CD1c-positive myeloid dendritic cell (primary cell): ENCODE measurements at regions not wholly inside any gene's neighbourhood (a gene's known extent, or its start where the extent isn't known, plus 50 kb on each side); places are given as distances from the start of the nearest gene placed in this dataset.
"Not testable (repeated sequence)": the region's sequence is repeated elsewhere in the genome, so short reads cannot be mapped to it uniquely, and the experiment has no call there.

Source experiments
- DNase-seq: peaks from one replicate; pipeline ENCODE4 v3.0.0-alpha.2; 2016; ENCODE audit errors: extremely low spot score

DNA sequence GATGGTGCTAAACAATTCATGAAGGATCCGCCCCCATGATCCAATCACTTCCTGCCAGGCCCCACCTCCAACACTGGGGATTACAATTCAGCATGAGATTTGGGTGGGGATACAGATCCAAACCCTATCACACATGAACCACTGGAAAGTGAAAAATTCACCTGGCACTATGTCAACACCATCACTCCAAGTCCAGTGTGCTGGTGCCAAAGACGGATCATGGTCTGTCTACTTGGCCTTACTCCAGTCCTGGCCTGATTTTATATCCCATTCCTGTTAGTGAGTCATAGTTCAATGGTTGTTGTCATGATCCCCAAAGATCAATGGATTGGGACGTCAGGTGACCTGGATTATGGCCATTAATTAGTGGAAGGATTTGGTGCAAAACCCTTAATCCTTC lies 147.4 kb upstream of the RPS23 start:
- DNase-seq: no peak

DNA sequence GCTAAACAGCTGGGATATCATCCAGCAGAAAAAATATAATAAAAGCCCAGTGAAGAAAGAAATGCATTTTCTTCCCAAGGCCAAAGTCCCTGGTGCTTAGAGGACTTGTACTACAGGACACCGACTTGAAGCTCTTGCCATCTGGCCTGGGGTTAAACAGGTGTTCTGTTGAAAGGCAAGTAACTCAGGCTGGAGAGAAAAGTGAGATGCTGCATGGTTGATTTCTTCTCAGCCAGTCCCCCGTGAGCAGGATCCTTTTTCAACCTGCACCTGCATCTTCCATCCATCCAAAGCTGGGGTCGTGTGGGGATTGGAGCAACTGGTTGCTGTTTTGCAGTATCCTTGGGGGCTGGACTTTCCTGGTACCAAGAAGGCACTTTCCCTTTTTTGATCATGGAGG lies 146.1 kb upstream of the RPS23 start:
- no peak for DNase-seq

DNA sequence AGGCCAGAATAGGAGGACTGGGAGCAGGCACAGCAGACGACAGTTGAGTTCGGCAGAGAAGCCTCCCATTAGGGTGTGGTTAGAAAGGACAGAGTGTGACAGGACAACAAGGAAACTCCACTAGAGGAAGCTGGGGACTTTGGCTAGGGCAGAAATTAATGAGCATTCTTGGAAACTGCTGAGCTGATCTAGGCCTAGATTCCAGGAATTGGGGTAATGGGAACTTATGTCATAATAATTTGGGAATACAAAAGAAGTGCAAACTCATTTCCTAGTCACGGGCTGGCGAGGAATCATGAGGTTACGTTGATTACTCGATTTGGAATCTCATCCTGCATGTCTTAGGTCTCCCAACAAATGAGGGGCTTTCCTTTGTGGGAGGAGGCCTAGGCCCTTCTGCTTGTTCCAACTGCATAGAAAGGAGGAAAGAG lies 144.6 kb upstream of the RPS23 start:
- peak; percentile 33 for DNase-seq

- no peak for DNase-seq
Measured at GRCh38 chr5:82422001-82422740, 144.0 kb upstream of the RPS23 start.

GRCh38 chr5:82421119-82421518 lies 143.0 kb upstream of the RPS23 start:
- no peak for DNase-seq

GRCh38 chr5:82420524-82420923 lies 142.4 kb upstream of the RPS23 start:
- DNase-seq: not testable (repeated sequence)

- no peak for DNase-seq
Measured at GRCh38 chr5:82419559-82420332, 141.6 kb upstream of the RPS23 start.

DNA sequence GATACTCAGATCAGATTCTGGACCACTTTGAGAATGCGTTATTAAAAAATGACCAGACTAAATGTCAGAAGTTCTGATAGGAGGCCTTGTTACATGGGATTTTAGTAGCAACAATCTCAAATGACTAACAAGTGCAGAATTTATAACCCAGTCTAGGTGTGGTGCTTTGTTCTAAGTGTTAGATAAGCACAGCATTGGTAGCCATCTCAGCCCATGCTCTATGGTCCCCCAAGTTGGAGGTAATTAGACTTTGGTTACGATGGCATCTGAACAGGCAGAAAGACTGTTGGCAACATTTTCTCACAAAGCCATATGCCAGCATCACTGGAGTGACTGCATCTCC lies 140.4 kb upstream of the RPS23 start:
- no peak for DNase-seq

DNA sequence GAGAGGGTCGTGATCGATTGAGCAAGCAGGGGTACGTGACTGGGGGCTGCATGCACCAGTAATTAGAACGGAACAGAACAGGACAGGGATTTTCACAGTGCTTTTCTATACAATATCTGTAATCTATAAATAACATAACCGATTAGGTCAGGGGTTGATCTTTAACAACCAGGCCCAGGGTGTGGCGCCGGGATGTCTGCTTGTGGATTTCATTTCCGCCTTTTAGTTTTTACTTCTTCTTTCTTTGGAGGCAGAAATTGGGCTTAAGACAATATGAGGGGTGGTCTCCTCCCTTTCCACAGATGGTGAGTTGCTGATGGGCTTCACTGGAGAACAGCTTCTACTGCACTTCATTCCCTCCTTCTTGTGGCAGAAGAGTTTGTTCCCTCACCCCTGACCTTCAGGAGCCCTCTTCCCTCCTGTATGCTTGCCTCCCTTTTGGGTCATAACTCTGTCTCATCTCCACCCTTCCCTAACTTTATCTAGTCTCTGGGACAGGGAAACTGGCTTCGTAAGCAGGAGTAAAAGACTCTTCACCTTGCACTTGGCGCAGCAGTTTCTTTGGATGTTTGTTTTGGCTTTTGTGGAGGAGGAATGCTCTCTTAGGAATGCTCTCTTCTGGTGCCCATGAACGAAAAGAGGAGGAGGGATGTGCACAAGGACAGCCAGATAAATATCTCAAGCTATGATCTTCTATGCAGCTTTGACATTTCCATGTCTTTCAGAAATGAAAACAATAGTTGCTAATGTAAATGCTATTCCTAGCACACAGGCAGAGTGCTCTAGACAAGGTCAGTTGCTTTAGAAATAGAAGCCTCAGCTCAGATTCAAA lies 139.8 kb upstream of the RPS23 start:
- DNase-seq: peak; percentile 38

- DNase-seq: no peak
Measured at GRCh38 chr5:82416512-82416911, 138.4 kb upstream of the RPS23 start.

GRCh38 chr5:82414041-82414388 lies 135.9 kb upstream of the RPS23 start:
- no peak for DNase-seq

- no peak for DNase-seq
Measured at GRCh38 chr5:82413302-82414040, 135.3 kb upstream of the RPS23 start.

DNA sequence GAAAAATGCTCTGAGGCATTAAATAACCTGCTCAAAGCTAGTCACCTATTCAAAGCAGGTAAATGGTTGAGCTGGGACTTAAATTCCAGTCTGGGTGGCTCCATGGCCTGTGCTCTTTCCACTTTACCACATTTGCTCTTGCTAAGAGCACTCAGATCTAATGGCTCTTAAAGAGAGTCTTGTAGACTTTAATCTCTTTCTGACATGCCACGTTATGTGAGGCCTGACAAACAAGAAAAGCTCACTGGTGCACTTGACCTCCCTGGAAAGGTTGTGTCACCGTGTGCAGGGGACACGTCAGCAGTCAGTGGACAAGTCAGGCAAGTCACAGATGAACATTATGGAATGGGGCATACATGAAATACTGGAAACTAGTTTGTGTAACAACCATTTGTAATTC lies 129.9 kb upstream of the RPS23 start:
- DNase-seq: no peak

GRCh38 chr5:82406205-82406773 lies 128.1 kb upstream of the RPS23 start:
- no peak for DNase-seq

GRCh38 chr5:82405618-82406204 lies 127.6 kb upstream of the RPS23 start:
- DNase-seq: no peak

DNA sequence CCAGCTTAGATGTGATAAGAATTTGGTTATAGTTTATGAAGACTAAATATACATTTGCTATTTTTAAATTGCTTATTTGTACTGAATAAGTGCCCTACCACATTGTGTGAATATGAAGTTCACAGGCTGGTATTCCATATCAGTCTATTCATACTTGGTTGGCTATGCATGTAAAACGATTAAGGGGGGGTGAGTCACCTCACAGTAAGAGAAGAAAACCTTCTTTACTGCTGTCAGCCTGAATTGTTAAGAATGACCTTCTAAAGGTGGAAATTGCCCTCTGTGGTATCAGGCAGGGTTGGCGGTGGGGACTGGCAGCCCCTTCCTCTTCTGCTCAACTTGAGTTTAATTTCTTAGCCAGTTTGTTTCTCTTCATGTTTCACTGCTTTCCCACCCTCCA lies 127.0 kb upstream of the RPS23 start:
- no peak for DNase-seq

DNA sequence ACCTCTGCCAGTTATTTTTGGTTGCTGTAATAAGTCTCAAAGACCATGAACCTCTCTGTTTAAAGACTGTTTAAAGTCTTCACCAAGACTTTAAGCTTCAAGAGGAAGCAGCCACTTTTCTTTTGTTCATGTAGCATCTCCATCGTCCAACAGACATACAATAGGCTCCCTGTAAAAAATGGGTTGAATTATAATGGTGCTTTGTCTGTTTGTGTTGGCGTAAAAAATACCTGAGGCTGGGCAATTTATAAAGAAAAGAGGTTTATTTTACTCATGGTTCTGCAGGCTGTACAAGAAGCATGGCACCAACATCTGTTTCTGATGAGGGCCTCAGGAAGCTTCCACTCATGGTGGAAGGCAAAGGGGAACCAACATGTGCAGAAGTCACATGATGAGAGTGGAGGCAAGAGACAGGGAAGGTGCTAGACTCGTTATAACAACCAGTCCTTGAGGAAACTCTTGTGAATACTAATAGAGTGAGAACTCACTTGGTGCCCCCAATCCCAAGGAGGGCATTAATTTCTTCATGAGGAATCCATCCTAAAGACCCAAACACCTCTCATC lies 126.3 kb upstream of the RPS23 start:
- no peak for DNase-seq

DNA sequence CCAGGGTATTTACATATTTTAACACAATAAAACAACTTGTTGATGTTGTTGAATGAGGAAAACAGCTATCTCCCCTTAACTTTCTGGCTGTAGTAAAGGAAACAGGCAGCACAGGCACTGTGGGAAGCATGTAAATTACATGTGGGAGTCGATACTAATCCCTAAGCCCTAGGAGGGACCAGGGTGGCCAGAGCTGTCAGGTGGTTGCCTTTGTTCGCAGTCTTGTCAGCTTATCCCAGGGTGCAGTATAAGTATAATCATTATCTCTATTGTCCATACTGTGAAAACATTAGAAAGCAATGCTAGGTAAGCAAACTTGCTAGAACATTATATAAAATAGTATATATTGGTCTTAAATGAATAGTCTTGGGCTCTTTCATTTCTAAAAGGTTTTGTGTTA lies 125.6 kb upstream of the RPS23 start:
- no peak for DNase-seq

DNA sequence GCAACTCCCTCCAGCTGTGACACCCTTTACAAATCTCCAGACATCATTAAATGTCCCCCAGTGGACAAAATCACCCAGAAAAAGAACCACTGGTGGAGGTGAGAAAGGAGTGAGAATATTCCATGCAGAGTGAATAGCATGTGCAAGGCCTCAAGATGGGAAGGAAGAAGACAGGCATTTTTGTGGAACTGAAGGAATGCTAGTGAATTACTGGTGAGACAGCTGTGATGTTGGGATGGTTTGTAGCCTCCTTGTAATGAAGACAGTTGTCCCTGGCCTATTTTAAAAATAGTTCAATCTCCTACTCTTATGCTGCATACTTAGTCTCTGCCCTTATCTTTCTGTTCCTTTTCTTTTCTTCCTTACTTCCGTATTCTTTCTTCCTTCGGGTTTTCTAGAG lies 124.9 kb upstream of the RPS23 start:
- DNase-seq: no peak

GRCh38 chr5:82399111-82399510 lies 121.0 kb upstream of the RPS23 start:
- no peak for DNase-seq

DNA sequence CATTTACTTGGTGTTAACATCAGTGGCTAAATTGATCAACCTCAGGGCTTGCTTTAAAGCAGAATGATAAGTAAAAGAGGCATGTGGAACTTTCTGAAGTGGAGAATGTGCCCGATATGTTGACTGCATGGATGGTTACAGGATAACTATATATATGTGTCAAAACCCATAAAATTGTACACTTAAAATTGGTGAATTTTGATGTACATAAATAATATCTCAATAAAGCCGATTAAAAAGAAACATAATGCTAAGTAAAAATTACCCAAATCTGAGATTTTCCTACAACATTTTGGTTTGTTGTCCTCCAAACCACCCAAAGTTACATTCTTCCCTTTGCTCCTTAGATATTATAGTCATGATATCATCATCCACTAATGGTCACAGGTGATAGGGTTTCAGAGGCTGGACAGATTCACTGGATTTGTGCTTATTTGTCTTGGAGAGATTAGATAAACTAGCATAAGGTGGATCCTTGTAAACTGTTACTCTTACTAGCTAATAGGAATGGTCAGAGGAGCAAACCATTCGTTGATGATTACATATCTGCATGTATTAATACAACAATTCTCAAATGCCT lies 119.7 kb upstream of the RPS23 start:
- no peak for DNase-seq
